RPMI8226 (cell line): ENCODE measurements at regions not wholly inside any gene's neighbourhood (a gene's known extent, or its start where the extent isn't known, plus 50 kb on each side); places are given as distances from the start of the nearest gene placed in this dataset.
A peak's percentile ranks its signal among the peaks of the same experiment; 100 is the strongest.

Experiments used
- DNase-seq: peaks from one replicate; pipeline ENCODE4 v3.0.0-alpha.2; 2015

GRCh38 chr12:125593269-125593668, 528.0 kb downstream of the AACS start:
- DNase-seq = no peak

GRCh38 chr12:125604976-125605375, 539.7 kb downstream of the AACS start:
- DNase-seq = no peak

GRCh38 chr12:125606312-125606711, 541.1 kb downstream of the AACS start:
- DNase-seq = no peak

GRCh38 chr12:125610292-125610691, 545.1 kb downstream of the AACS start:
- no peak for DNase-seq

- no peak for DNase-seq
These were observed 545.7 kb downstream of the AACS start for GRCh38 chr12:125610971-125611370.

- no peak for DNase-seq
These were observed 548.8 kb downstream of the AACS start for GRCh38 chr12:125614058-125614457.

GRCh38 chr12:125619723-125620122, 554.5 kb downstream of the AACS start:
- no peak for DNase-seq

GRCh38 chr12:125633686-125634085, 568.5 kb downstream of the AACS start:
- DNase-seq = peak; percentile 28

GRCh38 chr12:125634813-125635212, 569.6 kb downstream of the AACS start:
- peak; percentile 23 for DNase-seq

GRCh38 chr12:125639826-125640225, 574.6 kb downstream of the AACS start:
- no peak for DNase-seq

- no peak for DNase-seq
These were observed 577.8 kb downstream of the AACS start for GRCh38 chr12:125643055-125643454.

- DNase-seq = no peak
These were observed 580.5 kb downstream of the AACS start for GRCh38 chr12:125645724-125646123.

- peak; percentile 73 for DNase-seq
These were observed 585.4 kb downstream of the AACS start for GRCh38 chr12:125650587-125650986.

- peak; percentile 41 for DNase-seq
These were observed 586.4 kb downstream of the AACS start for GRCh38 chr12:125651625-125652024.

GRCh38 chr12:125652681-125653080, 587.4 kb downstream of the AACS start:
- DNase-seq = peak; percentile 32

GRCh38 chr12:125657681-125658080, 592.4 kb downstream of the AACS start:
- peak; percentile 71 for DNase-seq

- no peak for DNase-seq
These were observed 609.5 kb downstream of the AACS start for GRCh38 chr12:125674554-125675338.

GRCh38 chr12:125676366-125676765, 611.1 kb downstream of the AACS start:
- peak; percentile 38 for DNase-seq

- DNase-seq = no peak
These were observed 612.6 kb downstream of the AACS start for GRCh38 chr12:125677829-125678228.

GRCh38 chr12:125678589-125678993, 613.4 kb downstream of the AACS start:
- no peak for DNase-seq

- DNase-seq = peak; percentile 85
These were observed 618.6 kb downstream of the AACS start for GRCh38 chr12:125683748-125684381.

GRCh38 chr12:125684968-125685790, 619.9 kb downstream of the AACS start:
- DNase-seq = no peak

GRCh38 chr12:125685915-125686314, 620.7 kb downstream of the AACS start:
- DNase-seq = no peak

GRCh38 chr12:125687403-125687802, 622.2 kb downstream of the AACS start:
- DNase-seq = no peak
